H1 (cell line): ENCODE measurements at regions not wholly inside any gene's neighbourhood (a gene's known extent, or its start where the extent isn't known, plus 50 kb on each side); places are given as distances from the start of the nearest gene placed in this dataset.
"Not testable (repeated sequence)": the region's sequence is repeated elsewhere in the genome, so short reads cannot be mapped to it uniquely, and the experiment has no call there.

Experiments used
- CTCF ChIA-PET: fragments of 300-600 bp; sonication (Branson Sonifier 250); formaldehyde crosslinking; loops from one replicate; lab custom pipeline; 2021; ENCODE audit not compliant: partially characterized antibody; lab: Charles Lee
- POLR2A ChIA-PET: fragments of 300-600 bp; sonication (Branson Sonifier 250); formaldehyde crosslinking; loops from one replicate; lab custom pipeline; 2021; ENCODE audit warnings: inconsistent platforms; ENCODE audit not compliant: partially characterized antibody; lab: Charles Lee
- DNase-seq, 2 experiments: peaks; one replicate each; pipeline versions ENCODE4 v3.0.0 to v3.0.0-alpha.2; 2010 to 2022; ENCODE audit warnings: low spot score in 2 of 2, low read depth in 1 of 2, mixed read lengths in 1 of 2
- FAIRE-seq: peaks from 2 replicates; lab custom pipeline; 2011; peaks lifted over from hg19 to GRCh38; lab: Jason Lieb, UNC
- H2AFZ ChIP-seq: 2 replicates; pipeline ENCODE4 v1.8.1; 2012; ENCODE audit warnings: low read length, inconsistent platforms
- H2AK5ac ChIP-seq: 2 replicates; pipeline ENCODE4 v1.6.1; 2013; ENCODE audit warnings: low read depth, low read length
- H2BK120ac ChIP-seq: replicated peaks from 2 replicates; pipeline ENCODE3; 2013; ENCODE audit warnings: low read depth, low read length, inconsistent platforms
- H2BK12ac ChIP-seq: 2 replicates; pipeline ENCODE4 v1.6.1; 2013; ENCODE audit warnings: low read depth, low read length
- H2BK15ac ChIP-seq: 2 replicates; pipeline ENCODE4 v1.6.1; 2013; ENCODE audit warnings: low read length
- H2BK20ac ChIP-seq: 2 replicates; pipeline ENCODE4 v1.6.1; 2013; ENCODE audit warnings: low read length
- H2BK5ac ChIP-seq: 2 replicates; pipeline ENCODE4 v1.6.1; 2013; ENCODE audit warnings: low read depth, low read length
- H3K14ac ChIP-seq: 2 replicates; pipeline ENCODE4 v1.6.1; 2013; ENCODE audit warnings: inconsistent platforms; ENCODE audit not compliant: insufficient read length
- H3K18ac ChIP-seq: 2 replicates; pipeline ENCODE4 v1.6.1; 2013; ENCODE audit warnings: low read length; ENCODE audit errors: extremely low read depth
- H3K23ac ChIP-seq: 2 replicates; pipeline ENCODE4 v1.6.1; 2013; ENCODE audit warnings: inconsistent platforms; ENCODE audit not compliant: insufficient read length
- H3K23me2 ChIP-seq: 2 replicates; pipeline ENCODE4 v1.6.1; 2013; ENCODE audit warnings: low read depth, low read length
- H3K27ac ChIP-seq: 2 replicates; pipeline ENCODE4 v1.6.1; 2011; ENCODE audit warnings: low read depth, low read length, inconsistent platforms
- H3K27me3 ChIP-seq, 4 experiments: replicated peaks in 1 of 4; 1 replicate in 1 of 4; 2 replicates in 3 of 4; pipeline versions ENCODE4 v1.6.1 to v1.8.1; 2011 to 2013; ENCODE audit warnings: low read length in 3 of 4, mild to moderate bottlenecking in 3 of 4, inconsistent platforms in 2 of 4, mixed read lengths in 2 of 4, moderate library complexity in 1 of 4; ENCODE audit not compliant: control insufficient read depth in 3 of 4, insufficient read depth in 3 of 4; ENCODE audit errors: extremely low read depth in 1 of 4
- H3K36me3 ChIP-seq, 4 experiments: 2 replicates each; pipeline versions ENCODE4 v1.6.1 to v1.8.1; 2011 to 2013; ENCODE audit warnings: mild to moderate bottlenecking in 4 of 4, low read length in 3 of 4, moderate library complexity in 2 of 4, control low read depth in 1 of 4, inconsistent platforms in 1 of 4; ENCODE audit not compliant: insufficient read depth in 4 of 4, control insufficient read depth in 2 of 4
- H3K4ac ChIP-seq: replicated peaks from 2 replicates; pipeline ENCODE3; 2013; ENCODE audit warnings: low read length, low read depth, mixed read lengths, inconsistent platforms; ENCODE audit not compliant: insufficient read length
- H3K4me1 ChIP-seq, 4 experiments: replicated peaks in 1 of 4; 1 replicate in 1 of 4; 2 replicates in 3 of 4; pipeline versions ENCODE4 v1.6.1 to v1.8.1; 2011 to 2013; ENCODE audit warnings: low read length in 3 of 4, inconsistent platforms in 2 of 4, mixed read lengths in 1 of 4; ENCODE audit not compliant: insufficient read depth in 4 of 4, control insufficient read depth in 3 of 4
- H3K4me2 ChIP-seq, 2 experiments: 2 replicates each; pipeline versions ENCODE4 v1.6.1 to v1.8.1; 2011 to 2013; ENCODE audit warnings: low read depth in 2 of 2, low read length in 2 of 2, control low read depth in 1 of 2, inconsistent platforms in 1 of 2, mild to moderate bottlenecking in 1 of 2; ENCODE audit not compliant: insufficient read depth in 1 of 2
- H3K4me3 ChIP-seq, 4 experiments: fragments of 200-600, 300-600 bp in 1 of 4; sonication (generic), shearing (Covaris generic), sonication (Bioruptor Twin) in 1 of 4; 2 replicates each; pipeline versions ENCODE4 v1.5.1 to v1.8.1; 2011 to 2016; ENCODE audit warnings: low read length in 4 of 4, low read depth in 3 of 4, control low read depth in 2 of 4, inconsistent platforms in 2 of 4, mild to moderate bottlenecking in 2 of 4, mixed read lengths in 1 of 4, moderate library complexity in 1 of 4; ENCODE audit not compliant: insufficient read depth in 2 of 4; ENCODE audit errors: extremely low read depth in 1 of 4
- H3K56ac ChIP-seq: replicated peaks from 2 replicates; pipeline ENCODE3; 2013; ENCODE audit warnings: low read depth, mild to moderate bottlenecking, mixed read lengths, low read length, inconsistent platforms; ENCODE audit not compliant: insufficient read length
- H3K79me1 ChIP-seq: 2 replicates; pipeline ENCODE4 v1.6.1; 2013; ENCODE audit warnings: low read depth, low read length, control low read depth
- H3K79me2 ChIP-seq, 2 experiments: 2 replicates each; pipeline versions ENCODE4 v1.6.1 to v1.8.1; 2012 to 2013; ENCODE audit warnings: low read length in 2 of 2, mild to moderate bottlenecking in 2 of 2, inconsistent platforms in 1 of 2; ENCODE audit not compliant: insufficient read depth in 2 of 2, control insufficient read depth in 1 of 2
- H3K9ac ChIP-seq, 4 experiments: replicated peaks in 1 of 4; 1 replicate in 1 of 4; 2 replicates in 3 of 4; pipeline versions ENCODE4 v1.6.1 to v1.8.1; 2011 to 2013; ENCODE audit warnings: low read depth in 3 of 4, low read length in 3 of 4, control low read depth in 2 of 4, mild to moderate bottlenecking in 2 of 4, moderate library complexity in 2 of 4, inconsistent platforms in 1 of 4; ENCODE audit errors: extremely low read depth in 1 of 4
- H3K9me3 ChIP-seq, 2 experiments: 2 replicates each; pipeline versions ENCODE4 v1.6.1 to v1.8.1; 2012 to 2013; ENCODE audit warnings: mild to moderate bottlenecking in 2 of 2, moderate library complexity in 2 of 2, control low read depth in 1 of 2, inconsistent platforms in 1 of 2, low read depth in 1 of 2, low read length in 1 of 2, mixed read lengths in 1 of 2; ENCODE audit not compliant: insufficient read depth in 2 of 2
- H4K20me1 ChIP-seq, 2 experiments: replicated peaks in 1 of 2; 2 replicates each; pipeline versions ENCODE3 to v1.8.1; 2011 to 2013; ENCODE audit warnings: inconsistent platforms in 2 of 2, low read length in 2 of 2, mild to moderate bottlenecking in 1 of 2; ENCODE audit not compliant: insufficient read depth in 2 of 2, control insufficient read depth in 1 of 2
- H4K5ac ChIP-seq: 2 replicates; pipeline ENCODE4 v1.6.1; 2013; ENCODE audit warnings: low read length, low read depth, mixed read lengths, inconsistent platforms; ENCODE audit not compliant: insufficient read length
- H4K8ac ChIP-seq: 2 replicates; pipeline ENCODE4 v1.8.0; 2013; ENCODE audit warnings: mild to moderate bottlenecking, moderate library complexity, low read length, inconsistent platforms; ENCODE audit not compliant: insufficient read depth; ENCODE audit errors: extremely low read depth
- H4K91ac ChIP-seq: replicated peaks from 2 replicates; pipeline ENCODE3; 2013; ENCODE audit warnings: low read length, mixed read lengths, inconsistent platforms; ENCODE audit not compliant: insufficient read length
- WGBS, 2 experiments: shearing (Covaris generic) in 1 of 2; methylation state at CpG; one replicate each; pipeline versions ENCODE4 v1.1.6 to v1.1.7; 2013 to 2015; ENCODE audit warnings: low lambda C conversion rate in 2 of 2, mixed read lengths in 2 of 2, inconsistent platforms in 1 of 2, low coverage in 1 of 2, missing lambda C conversion rate in 1 of 2; ENCODE audit not compliant: insufficient replicate concordance in 2 of 2, insufficient coverage in 1 of 2, insufficient read length in 1 of 2; ENCODE audit errors: extremely low coverage in 1 of 2, missing lambda C conversion rate in 1 of 2; 5-methylcytosine and 5-hydroxymethylcytosine counted together

GRCh38 chr21:9752028-9752427 lies 769.4 kb upstream of the TPTE start:
- H2BK12ac ChIP-seq, H3K79me1 ChIP-seq, H3K9ac ChIP-seq, H3K56ac ChIP-seq, H4K20me1 ChIP-seq, H3K27ac ChIP-seq, H2AFZ ChIP-seq, H4K8ac ChIP-seq, H3K18ac ChIP-seq, H3K27me3 ChIP-seq, DNase-seq, H3K4me3 ChIP-seq, H4K5ac ChIP-seq, H3K14ac ChIP-seq, H3K23ac ChIP-seq, H3K36me3 ChIP-seq, H2BK120ac ChIP-seq, H3K23me2 ChIP-seq, CTCF ChIA-PET, POLR2A ChIA-PET, H3K4me1 ChIP-seq, H3K4ac ChIP-seq, FAIRE-seq, H2BK5ac ChIP-seq, H2BK20ac ChIP-seq, H3K4me2 ChIP-seq, H3K79me2 ChIP-seq, H4K91ac ChIP-seq, H2BK15ac ChIP-seq, H2AK5ac ChIP-seq: not testable (repeated sequence)
- 90% methylated on average over 9 of the region's 9 CpGs; no CpG with 5 or more reads in 1 of the 2 experiments for WGBS, 2 experiments
- peaks cover 57 to 74% of the 10 kb centered on the region in 2 experiments for H3K9me3 ChIP-seq

GRCh38 chr21:9753441-9753840 lies 767.9 kb upstream of the TPTE start:
- H3K27ac ChIP-seq, H3K18ac ChIP-seq, H2BK120ac ChIP-seq, H4K5ac ChIP-seq, H2BK12ac ChIP-seq, DNase-seq, H4K20me1 ChIP-seq, H3K23me2 ChIP-seq, H3K56ac ChIP-seq, H2AFZ ChIP-seq, H2AK5ac ChIP-seq, H2BK5ac ChIP-seq, H3K79me1 ChIP-seq, H3K27me3 ChIP-seq, H3K14ac ChIP-seq, POLR2A ChIA-PET, H3K4me1 ChIP-seq, H3K23ac ChIP-seq, H3K36me3 ChIP-seq, H4K91ac ChIP-seq, H3K4ac ChIP-seq, H3K9ac ChIP-seq, CTCF ChIA-PET, H3K4me2 ChIP-seq, H3K4me3 ChIP-seq, H2BK15ac ChIP-seq, H4K8ac ChIP-seq, H3K79me2 ChIP-seq, FAIRE-seq, H2BK20ac ChIP-seq: not testable (repeated sequence)
- 72% methylated on average over 10 of the region's 10 CpGs; no CpG with 5 or more reads in 1 of the 2 experiments for WGBS, 2 experiments
- peaks cover 64 to 79% of the 10 kb centered on the region in 2 experiments for H3K9me3 ChIP-seq
